ES-I3 (cell line): ENCODE measurements at regions not wholly inside any gene's neighbourhood (a gene's known extent, or its start where the extent isn't known, plus 50 kb on each side); places are given as distances from the start of the nearest gene placed in this dataset.

ENCODE experiments used
- H3K36me3 ChIP-seq: 2 replicates; pipeline ENCODE4 v1.6.1; 2013; ENCODE audit warnings: mild to moderate bottlenecking, low read length, control low read depth, moderate library complexity; ENCODE audit not compliant: insufficient read depth
- H3K4me1 ChIP-seq: 2 replicates; pipeline ENCODE4 v1.6.1; 2013; ENCODE audit warnings: mild to moderate bottlenecking, control low read depth, low read length; ENCODE audit not compliant: insufficient read depth
- H3K9ac ChIP-seq: 2 replicates; pipeline ENCODE4 v1.6.1; 2013; ENCODE audit warnings: low read depth, mild to moderate bottlenecking, low read length, moderate library complexity
- H3K9me3 ChIP-seq: 2 replicates; pipeline ENCODE4 v1.6.1; 2013; ENCODE audit warnings: mild to moderate bottlenecking, low read length, moderate library complexity; ENCODE audit not compliant: control insufficient read depth, insufficient read depth

DNA sequence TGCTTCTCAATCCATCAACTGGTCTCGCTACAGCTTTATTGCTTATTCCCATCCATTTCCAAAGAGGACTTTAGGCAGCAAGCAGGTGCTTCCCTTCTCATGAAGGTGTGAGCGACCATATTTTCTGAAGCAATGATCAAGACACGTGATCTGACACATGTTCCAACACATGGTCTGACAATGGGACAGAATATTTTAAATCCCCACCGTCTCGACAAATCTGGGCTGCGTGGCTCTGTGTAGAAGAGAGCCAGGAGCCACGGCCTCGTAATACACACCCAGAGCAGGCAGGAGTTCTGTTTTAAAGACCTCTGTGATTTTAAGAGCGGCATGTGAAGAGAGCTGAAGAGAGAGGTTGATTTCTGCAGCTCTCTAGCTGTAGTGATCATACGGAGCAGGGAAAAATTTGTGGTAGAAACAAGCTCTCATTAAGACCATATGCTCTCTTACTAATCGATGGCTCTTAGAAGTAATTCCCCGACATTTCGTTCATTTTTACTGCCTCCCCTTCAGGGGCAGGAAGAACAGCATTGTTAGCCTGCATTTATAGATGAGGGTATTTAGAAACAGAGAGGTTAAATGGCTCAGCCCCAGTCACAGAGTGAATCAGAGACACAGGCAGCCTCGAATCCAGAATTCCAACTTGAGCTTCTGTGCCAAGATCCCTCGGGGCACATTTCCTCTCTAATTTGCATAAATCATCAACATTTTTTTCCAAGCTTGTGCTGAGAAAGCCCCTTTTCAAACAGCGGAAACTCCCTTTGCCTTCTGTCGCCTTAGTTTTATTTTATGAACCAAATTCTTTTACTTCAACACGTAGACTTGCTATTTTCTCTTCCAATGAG is 91.0 kb upstream of the BCOR start:
- Histone ChIP-seq H3K36me3 (no peaks in the 10 kb centered on the region), H3K4me1 (peaks cover 11% of the 10 kb centered on the region), H3K9me3 (0 out of 2 replicates have a peak, but pooled peaks cover 9% of the 10 kb centered on the region), H3K9ac (no peak overlapping the region)

DNA sequence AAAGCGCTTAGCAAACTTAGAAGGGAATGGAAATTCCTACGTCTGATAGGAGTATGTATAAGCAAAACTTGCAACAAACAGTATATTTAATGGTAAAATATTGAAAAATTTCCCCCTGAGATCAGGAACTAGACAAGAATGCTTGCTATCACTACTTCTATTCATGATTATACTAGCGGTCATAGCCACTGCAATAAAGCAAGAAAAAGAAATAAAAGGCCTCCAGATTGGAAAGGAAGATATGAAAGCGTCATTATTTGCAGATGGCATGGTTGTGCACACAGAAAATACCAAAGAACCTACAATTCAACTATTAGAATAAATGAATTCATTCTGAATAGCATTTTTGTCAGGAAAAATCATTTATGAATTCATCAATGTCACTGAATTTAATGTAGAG is 87.2 kb upstream of the BCOR start:
- H3K4me1 ChIP-seq: peaks cover 11% of the 10 kb centered on the region
- no peak overlapping the region for H3K9ac ChIP-seq
- H3K9me3 ChIP-seq: 0 out of 2 replicates have a peak, but pooled peaks cover 9% of the 10 kb centered on the region

DNA sequence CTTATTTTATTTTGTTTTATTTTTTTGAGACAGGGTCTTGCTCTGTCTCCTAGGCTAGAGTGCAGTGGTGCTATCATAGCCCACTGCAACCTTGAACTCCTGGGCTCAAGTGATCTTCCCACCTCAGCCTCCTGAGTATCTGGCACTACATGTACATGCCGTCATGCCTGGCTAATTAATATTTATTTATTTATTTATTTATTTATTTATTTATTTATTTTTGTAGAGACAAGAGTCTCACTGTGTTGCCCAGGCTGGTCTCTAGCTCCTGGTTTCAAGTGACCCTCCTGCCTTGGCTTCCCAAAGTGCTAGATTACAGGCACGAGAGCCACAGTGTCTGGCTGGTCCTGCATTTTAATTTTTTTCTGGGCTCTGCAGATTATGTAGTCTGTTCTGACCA is 84.9 kb upstream of the BCOR start:
- Histone ChIP-seq H3K36me3 (no peaks in the 10 kb centered on the region), H3K4me1 (no peaks in the 10 kb centered on the region), H3K9me3 (0 out of 2 replicates have a peak, but pooled peaks cover 9% of the 10 kb centered on the region), H3K9ac (no peak overlapping the region)

More for the DNA sequence above, 87.2 kb upstream of the BCOR start:
- no peaks in the 10 kb centered on the region for H3K36me3 ChIP-seq

DNA sequence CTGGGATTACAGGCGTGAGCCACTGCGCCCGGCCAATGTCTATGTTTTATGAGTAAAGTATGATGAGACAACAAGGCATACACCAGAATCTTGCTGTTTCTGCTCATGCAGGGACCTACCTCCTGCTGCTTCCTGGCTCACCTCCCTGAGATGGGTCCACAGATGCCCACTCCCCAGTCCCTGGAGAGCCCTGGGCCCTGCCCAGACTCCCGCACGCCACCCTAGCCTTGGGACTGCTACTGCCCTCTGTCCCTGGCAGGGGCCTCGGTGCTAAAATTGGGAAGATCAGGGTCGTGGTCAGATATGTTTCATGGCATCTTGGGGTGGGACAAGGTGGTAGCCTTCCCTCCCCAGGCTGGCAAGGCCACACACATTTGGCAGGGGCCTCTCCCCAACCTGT is 84.3 kb upstream of the BCOR start:
- H3K9me3 ChIP-seq: 0 out of 2 replicates have a peak, but pooled peaks cover 9% of the 10 kb centered on the region
- no peaks in the 10 kb centered on the region for H3K36me3 ChIP-seq
- no peak overlapping the region for H3K9ac ChIP-seq
- H3K4me1 ChIP-seq: no peaks in the 10 kb centered on the region

DNA sequence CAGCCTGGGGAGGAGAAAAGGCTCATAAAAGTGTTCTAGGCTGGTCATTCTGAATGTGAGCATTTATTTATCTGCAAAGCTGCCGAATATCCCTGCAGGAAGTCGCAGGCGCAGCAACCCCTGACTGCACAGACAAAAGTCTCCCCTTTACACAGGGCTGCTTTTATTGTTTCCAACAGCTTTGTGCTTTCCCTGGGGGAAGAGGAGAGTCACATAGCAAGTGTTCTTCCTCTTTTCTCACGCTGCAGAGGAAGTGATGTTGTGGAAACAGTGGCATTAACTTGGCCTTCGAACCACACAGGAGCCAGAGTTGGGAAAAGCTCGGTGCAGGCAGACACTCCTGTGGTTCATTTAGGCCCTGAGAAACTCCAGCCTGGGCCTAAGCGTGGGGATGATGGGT is 81.5 kb upstream of the BCOR start:
- H3K9ac ChIP-seq: no peak overlapping the region
- H3K9me3 ChIP-seq: no peaks in the 10 kb centered on the region
- no peaks in the 10 kb centered on the region for H3K36me3 ChIP-seq
- H3K4me1 ChIP-seq: no peaks in the 10 kb centered on the region

DNA sequence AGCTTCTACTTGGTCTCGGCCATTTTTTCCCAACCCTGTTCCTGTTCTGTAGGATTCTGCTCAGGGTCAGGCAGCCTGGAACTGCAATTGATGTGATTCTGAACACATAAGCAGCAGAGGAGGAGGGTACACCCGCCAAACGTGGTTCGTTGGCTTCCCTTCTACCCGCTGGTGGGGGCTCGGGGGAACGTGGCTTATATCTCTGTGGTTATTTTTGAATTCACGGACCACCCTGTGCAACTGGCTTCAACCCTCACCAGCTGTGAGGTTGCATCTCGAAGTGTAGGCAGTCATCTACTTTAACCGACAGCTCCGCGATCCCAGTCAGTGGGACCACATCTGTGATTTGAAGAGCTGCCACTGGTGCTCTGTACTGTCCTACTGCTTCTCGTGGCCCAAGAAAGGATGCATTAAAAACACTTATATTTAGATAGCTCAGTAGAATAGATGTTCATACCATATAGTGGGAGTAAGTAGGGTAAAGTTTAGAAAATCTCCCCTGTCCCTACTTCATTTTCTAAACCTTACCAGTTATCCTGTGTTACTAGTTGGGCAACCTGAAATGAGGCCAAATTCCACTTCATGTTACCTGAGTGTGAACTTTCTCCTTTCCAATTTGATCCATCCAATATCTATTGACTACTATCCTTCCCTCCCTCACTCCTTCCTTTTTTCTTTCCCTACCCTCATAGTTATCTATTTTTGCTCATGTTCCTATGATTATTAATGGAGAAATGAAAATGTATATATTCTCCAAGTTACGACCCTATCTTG is 80.4 kb upstream of the BCOR start:
- Histone ChIP-seq H3K4me1 (peaks cover 5% of the 10 kb centered on the region), H3K9ac (no peak overlapping the region), H3K36me3 (no peaks in the 10 kb centered on the region), H3K9me3 (no peaks in the 10 kb centered on the region)

DNA sequence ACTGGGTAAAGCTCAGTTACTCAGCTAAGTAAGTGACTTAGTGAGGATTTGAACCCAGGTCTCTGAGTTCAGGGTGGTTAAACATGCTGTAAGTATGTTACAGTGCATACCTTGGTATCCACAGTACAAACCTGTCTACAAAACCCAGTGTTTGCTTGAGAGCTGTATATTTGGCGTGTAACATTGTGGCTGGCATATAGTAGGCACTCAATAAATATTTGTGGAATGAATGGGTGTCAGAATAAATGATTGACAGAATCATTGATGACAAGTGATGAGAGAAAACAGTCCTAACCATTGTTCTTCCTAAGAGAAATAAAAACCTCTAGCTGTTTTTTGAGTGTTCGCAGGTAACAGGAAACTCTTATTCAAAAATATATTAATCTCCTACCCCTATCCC is 79.7 kb upstream of the BCOR start:
- peaks cover 7% of the 10 kb centered on the region for H3K4me1 ChIP-seq
- H3K9ac ChIP-seq: no peak overlapping the region
- no peaks in the 10 kb centered on the region for H3K9me3 ChIP-seq
- no peaks in the 10 kb centered on the region for H3K36me3 ChIP-seq

DNA sequence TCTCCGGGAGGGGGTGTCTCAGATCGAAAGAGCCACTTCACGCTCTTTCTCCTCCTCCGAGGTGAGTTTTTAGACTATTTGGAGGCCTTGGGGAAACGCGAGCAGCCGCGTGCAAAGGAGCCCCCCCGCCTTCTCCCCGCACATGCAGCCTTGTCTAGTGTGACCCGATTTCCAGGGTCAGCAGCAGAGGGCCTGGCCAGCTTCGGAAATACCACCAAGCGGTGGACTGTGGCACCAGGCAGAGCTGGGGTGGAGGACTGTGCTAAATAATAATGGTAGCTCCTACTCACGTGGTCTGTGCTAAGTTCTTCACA is 79.3 kb upstream of the BCOR start:
- H3K9ac ChIP-seq: peak overlapping the region; percentile 60
- H3K9me3 ChIP-seq: no peaks in the 10 kb centered on the region
- no peaks in the 10 kb centered on the region for H3K36me3 ChIP-seq
- peaks cover 7% of the 10 kb centered on the region for H3K4me1 ChIP-seq

DNA sequence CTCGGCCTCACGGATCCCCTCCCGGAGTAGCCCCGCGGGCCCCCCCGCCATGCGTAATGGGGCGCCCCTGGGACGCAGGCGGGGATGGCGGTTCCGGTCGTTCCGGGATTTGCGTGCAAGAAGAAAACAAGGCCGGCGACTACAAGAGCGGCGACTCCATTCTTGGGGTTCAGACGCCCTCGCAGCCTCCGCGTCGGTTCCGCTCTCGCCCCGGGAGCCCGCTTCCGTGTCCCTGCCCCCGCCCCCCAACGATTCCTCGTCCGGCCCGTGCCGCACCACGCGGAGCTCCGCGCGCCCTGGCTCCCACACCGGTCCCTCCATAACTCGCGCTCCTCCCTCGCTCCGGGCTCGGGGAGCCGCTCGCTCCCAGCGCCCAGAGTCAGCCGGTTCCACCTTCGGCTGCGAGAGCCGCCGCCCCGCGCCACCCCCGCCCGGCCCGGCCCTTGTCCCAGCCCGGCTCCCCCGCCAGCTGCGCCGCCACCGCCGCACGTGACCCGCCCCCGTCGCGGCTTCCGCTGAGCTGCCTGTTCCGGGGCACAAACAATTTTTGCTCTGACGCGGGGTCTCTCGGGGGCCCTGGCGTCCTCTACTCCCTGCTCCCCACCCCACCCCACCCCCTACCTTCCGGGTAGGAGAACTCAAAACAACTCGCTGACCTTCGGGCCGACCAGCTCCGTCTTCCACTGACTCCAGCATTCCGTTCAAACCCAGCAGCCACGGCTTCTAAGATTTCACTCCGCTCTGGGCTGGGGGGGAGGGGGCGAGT is 78.8 kb upstream of the BCOR start:
- H3K36me3 ChIP-seq: no peaks in the 10 kb centered on the region
- H3K4me1 ChIP-seq: peaks cover 7% of the 10 kb centered on the region
- no peaks in the 10 kb centered on the region for H3K9me3 ChIP-seq
- H3K9ac ChIP-seq: peak overlapping the region; percentile 60

DNA sequence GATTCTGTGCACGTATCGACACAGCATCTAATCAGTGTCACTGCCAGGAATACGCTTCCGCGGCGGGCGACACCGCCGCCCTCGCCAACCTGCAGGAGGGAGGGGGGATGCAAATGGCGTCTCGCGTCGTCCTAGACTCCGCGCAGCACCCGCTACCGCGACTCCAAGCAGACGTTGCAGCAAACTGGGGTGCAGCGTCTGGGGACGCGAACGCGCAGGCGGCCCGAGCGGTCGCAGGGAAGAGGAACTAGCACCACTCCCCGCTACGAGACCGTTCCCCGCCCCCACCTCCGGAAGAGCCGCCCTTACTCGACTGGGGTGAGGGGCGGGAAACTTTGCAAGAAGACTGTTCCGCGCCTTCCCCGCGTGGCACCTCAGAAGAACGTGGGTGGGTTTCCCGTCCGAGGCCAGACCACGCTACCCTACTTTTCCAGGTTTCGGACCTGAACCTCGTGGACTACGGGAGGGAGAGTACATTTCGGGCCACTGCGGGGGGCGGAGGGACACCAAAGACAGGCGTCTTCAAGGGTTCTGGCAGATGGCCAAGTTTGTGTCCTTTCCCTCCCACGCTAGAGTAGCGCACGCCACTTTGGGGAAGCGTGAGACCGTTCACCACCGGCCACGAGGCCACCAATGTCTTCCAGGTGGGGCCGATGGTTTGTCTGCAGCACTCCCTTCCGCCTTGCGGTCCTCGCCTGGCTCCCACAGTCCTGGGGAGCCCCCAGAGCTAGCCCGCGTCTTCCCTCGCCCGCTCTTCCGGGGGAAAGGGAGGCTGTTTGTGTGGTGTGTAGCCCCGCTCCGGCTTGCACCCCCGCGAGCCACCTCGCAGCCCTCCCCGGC is 78.0 kb upstream of the BCOR start:
- Histone ChIP-seq H3K9me3 (no peaks in the 10 kb centered on the region), H3K4me1 (peaks cover 7% of the 10 kb centered on the region), H3K36me3 (no peaks in the 10 kb centered on the region), H3K9ac (peak overlapping the region; percentile 60)

DNA sequence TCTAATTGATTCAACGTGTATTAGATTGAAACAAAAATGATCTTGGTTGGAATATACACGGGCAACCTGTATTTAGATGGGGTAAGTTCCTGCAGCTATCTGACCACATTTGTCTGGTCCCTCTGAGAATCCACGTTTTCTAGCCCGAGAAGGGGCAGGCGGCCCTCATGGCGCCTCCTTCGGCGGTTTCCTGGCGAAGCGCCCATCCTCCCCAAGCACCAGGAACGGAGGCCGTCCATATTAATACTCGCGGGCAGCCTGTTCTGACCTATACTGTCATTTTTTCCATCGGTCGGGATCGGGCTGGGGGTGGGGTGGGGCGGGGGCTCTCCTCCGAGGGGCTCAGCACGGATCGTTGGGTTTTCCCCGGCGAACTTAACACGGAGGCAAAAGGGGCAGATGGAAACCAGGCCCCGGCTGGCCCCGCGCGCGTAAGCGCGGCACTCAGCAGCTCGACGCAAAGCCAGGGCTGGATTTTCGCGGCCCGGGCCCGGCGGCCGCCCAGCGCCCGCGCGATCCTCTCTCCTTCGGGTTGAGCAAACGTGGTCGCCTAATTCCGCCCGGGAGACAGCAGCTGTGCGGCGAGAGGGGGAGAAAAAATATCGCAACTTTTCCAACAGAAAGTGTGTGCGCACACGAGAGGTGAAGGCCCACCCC is 77.2 kb upstream of the BCOR start:
- peaks cover 7% of the 10 kb centered on the region for H3K4me1 ChIP-seq
- H3K9ac ChIP-seq: peak overlapping the region; percentile 60
- no peaks in the 10 kb centered on the region for H3K9me3 ChIP-seq
- no peaks in the 10 kb centered on the region for H3K36me3 ChIP-seq

DNA sequence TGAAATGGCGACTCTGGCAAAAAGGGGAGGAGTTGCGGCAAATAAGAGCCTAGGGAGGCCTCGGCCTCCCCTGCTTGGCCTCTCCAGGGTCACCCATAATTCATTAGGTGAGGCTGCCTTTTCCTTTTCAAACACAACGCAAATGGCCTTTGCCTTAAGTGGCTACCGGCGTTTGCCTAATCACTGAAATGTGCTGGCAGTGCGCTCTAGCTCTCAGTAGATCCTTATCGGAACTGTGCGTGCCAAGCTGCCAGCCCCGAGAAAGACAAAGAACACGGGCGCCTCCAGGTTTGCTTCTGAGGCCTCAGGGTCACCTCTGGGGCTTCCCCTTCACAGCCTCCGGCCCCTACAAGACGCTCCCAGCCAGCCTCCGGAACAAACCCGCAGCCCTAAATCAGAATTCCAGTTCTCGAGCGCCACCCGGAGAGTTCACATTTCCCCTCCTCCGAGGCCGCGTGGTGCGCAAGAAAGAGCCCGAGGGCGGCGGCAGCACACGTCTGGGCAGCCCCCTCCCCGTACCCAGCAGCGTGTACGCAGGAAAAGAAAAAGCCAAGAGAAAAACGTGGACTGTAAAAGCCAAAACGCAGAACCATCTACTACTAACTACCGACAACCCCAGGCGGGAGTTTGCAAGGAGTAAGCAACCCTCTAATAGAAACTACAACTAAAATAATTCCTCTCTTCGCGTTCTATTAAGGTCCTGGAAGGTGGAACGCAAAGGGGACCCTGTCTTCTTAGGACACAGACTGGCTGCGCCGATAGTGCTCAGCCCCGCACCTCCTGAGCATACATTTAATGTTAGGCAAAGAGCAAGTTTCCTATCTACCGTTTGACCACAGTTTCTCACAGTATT is 76.5 kb upstream of the BCOR start:
- Histone ChIP-seq H3K4me1 (peaks cover 7% of the 10 kb centered on the region), H3K9me3 (no peaks in the 10 kb centered on the region), H3K9ac (peak overlapping the region; percentile 60)

More for the DNA sequence above, 76.5 kb upstream of the BCOR start:
- no peaks in the 10 kb centered on the region for H3K36me3 ChIP-seq
